ENCODE measurements at regions not wholly inside any gene's neighbourhood (a gene's known extent, or its start where the extent isn't known, plus 50 kb on each side); places are given as distances from the start of the nearest gene placed in this dataset.

DNA sequence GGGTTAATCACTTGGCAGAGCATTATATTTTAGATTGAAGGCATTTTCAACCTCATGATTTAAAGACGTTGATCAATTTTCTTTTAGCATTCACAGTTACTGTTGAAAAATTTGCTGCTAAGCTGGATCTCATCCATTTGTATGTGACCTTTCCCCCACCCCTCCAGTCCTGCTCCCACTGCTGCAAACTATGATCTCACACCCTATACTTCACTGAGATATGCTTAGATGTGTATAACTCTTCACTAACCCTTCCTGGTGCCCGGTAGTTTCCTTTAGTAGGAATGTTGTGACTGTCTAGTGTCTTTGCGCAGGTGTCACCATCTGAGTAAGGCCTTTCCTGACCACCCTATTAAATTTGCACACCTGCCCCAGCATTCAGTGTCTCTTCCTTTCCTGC lies 67.0 kb upstream of the C1orf21 start (continued):
- TF ChIP-seq, protein P1, sequence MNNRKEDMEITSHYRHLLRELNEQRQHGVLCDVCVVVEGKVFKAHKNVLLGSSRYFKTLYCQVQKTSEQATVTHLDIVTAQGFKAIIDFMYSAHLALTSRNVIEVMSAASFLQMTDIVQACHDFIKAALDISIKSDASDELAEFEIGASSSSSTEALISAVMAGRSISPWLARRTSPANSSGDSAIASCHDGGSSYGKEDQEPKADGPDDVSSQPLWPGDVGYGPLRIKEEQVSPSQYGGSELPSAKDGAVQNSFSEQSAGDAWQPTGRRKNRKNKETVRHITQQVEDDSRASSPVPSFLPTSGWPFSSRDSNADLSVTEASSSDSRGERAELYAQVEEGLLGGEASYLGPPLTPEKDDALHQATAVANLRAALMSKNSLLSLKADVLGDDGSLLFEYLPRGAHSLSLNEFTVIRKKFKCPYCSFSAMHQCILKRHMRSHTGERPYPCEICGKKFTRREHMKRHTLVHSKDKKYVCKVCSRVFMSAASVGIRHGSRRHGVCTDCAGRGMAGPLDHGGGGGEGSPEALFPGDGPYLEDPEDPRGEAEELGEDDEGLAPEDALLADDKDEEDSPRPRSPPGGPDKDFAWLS (CRISPR knock-in tag; IDR thresholded peaks at IDR 0.05; ENCODE audit: borderline replicate concordance): no peak
- TF ChIP-seq SNAPC2 (CRISPR knock-in tag; IDR thresholded peaks at IDR 0.05) (no peak), KLF12 (CRISPR knock-in tag; IDR thresholded peaks at IDR 0.05; ENCODE audit: borderline replicate concordance) (no peak), POLR2AphosphoS5 (IDR thresholded peaks at IDR 0.05; ENCODE audit: low read depth, low read length) (no peak), MXI1 (IDR thresholded peaks at IDR 0.05; ENCODE audit: borderline replicate concordance, low read depth, low read length) (no peak), ZNF567 (CRISPR knock-in tag; IDR thresholded peaks at IDR 0.05; ENCODE audit: borderline replicate concordance) (no peak), SATB2 (CRISPR knock-in tag; IDR thresholded peaks at IDR 0.05) (no peak), FOXP1 (IDR thresholded peaks at IDR 0.05) (no peak), FOXP1 (CRISPR knock-in tag; IDR thresholded peaks at IDR 0.05) (no peak)
- TF ChIP-seq, protein P2, sequence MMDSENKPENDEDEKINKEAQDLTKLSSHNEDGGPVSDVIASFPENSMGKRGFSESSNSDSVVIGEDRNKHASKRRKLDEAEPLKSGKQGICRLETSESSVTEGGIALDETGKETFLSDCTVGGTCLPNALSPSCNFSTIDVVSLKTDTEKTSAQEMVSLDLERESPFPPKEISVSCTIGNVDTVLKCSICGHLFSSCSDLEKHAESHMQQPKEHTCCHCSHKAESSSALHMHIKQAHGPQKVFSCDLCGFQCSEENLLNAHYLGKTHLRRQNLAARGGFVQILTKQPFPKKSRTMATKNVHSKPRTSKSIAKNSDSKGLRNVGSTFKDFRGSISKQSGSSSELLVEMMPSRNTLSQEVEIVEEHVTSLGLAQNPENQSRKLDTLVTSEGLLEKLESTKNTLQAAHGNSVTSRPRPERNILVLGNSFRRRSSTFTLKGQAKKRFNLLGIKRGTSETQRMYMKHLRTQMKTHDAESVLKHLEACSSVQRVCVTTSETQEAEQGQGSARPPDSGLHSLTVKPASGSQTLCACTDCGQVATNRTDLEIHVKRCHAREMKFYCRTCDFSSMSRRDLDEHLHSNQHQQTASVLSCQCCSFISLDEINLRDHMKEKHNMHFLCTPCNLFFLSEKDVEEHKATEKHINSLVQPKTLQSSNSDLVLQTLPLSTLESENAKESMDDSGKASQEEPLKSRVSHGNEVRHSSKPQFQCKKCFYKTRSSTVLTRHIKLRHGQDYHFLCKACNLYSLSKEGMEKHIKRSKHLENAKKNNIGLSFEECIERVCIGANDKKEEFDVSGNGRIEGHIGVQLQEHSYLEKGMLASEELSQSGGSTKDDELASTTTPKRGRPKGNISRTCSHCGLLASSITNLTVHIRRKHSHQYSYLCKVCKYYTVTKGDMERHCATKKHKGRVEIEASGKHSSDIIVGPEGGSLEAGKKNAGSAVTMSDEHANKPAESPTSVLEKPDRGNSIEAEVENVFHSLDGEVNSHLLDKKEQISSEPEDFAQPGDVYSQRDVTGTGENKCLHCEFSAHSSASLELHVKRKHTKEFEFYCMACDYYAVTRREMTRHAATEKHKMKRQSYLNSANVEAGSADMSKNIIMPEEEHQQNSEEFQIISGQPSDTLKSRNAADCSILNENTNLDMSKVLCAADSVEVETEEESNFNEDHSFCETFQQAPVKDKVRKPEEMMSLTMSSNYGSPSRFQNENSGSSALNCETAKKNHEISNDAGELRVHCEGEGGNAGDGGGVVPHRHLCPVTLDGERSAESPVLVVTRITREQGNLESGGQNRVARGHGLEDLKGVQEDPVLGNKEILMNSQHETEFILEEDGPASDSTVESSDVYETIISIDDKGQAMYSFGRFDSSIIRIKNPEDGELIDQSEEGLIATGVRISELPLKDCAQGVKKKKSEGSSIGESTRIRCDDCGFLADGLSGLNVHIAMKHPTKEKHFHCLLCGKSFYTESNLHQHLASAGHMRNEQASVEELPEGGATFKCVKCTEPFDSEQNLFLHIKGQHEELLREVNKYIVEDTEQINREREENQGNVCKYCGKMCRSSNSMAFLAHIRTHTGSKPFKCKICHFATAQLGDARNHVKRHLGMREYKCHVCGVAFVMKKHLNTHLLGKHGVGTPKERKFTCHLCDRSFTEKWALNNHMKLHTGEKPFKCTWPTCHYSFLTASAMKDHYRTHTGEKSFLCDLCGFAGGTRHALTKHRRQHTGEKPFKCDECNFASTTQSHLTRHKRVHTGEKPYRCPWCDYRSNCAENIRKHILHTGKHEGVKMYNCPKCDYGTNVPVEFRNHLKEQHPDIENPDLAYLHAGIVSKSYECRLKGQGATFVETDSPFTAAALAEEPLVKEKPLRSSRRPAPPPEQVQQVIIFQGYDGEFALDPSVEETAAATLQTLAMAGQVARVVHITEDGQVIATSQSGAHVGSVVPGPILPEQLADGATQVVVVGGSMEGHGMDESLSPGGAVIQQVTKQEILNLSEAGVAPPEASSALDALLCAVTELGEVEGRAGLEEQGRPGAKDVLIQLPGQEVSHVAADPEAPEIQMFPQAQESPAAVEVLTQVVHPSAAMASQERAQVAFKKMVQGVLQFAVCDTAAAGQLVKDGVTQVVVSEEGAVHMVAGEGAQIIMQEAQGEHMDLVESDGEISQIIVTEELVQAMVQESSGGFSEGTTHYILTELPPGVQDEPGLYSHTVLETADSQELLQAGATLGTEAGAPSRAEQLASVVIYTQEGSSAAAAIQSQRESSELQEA (CRISPR knock-in tag; IDR thresholded peaks at IDR 0.05; ENCODE audit: not compliant biosample characterization): no peak
- TF ChIP-seq, protein P3, sequence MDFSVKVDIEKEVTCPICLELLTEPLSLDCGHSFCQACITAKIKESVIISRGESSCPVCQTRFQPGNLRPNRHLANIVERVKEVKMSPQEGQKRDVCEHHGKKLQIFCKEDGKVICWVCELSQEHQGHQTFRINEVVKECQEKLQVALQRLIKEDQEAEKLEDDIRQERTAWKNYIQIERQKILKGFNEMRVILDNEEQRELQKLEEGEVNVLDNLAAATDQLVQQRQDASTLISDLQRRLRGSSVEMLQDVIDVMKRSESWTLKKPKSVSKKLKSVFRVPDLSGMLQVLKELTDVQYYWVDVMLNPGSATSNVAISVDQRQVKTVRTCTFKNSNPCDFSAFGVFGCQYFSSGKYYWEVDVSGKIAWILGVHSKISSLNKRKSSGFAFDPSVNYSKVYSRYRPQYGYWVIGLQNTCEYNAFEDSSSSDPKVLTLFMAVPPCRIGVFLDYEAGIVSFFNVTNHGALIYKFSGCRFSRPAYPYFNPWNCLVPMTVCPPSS (IDR thresholded peaks at IDR 0.05): no peak
